ENCODE measurements at regions not wholly inside any gene's neighbourhood (a gene's known extent, or its start where the extent isn't known, plus 50 kb on each side); places are given as distances from the start of the nearest gene placed in this dataset.

GRCh38 chr12:84124211-84124610 is 788.4 kb downstream of the SLC6A15 start:
- TF ChIP-seq CTCF (IDR thresholded peaks at IDR 0.05) (no peak), EZH2 (IDR thresholded peaks at IDR 0.05; ENCODE audit: borderline replicate concordance, insufficient read depth, low read depth, low read length, poor library complexity, severe bottlenecking) (no peak)

All from B cell (primary cell).